ENCODE measurements at regions not wholly inside any gene's neighbourhood (a gene's known extent, or its start where the extent isn't known, plus 50 kb on each side); places are given as distances from the start of the nearest gene placed in this dataset.

DNA sequence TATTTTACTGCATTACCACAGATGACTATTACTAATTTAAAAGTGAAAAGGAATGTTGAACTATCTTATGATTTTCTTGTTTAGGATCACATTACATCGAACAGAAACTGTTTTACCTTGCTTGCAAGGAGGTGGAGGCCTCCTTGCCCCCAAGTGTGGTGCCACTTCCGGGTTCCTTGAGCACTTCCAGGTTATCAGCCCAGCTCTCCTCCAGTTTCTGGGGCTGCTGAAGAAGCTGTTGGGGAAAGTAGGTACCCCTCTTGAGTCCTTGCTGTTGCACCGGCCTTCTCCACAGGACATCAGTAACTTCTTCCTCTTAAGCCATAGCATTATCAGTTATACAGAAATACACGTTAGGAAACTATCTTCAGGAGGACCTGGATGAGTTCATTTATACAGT, 278.2 kb downstream of the DMRT2 start:
- no peak overlapping the region for H3K4me3 ChIP-seq (replicated peaks in 1 of 3; ENCODE audit: low read depth in 2 of 3, low read length in 3 of 3)
- Mint-ChIP-seq H3K27me3 (ENCODE audit: low read depth in 3 of 3) (peaks cover 1 to 2% (median 2%) of the 10 kb centered on the region in 3 donors), H3K27ac (no peak overlapping the region), H3K36me3 (no peaks in the 10 kb centered on the region), H3K9me3 (peaks cover 0 to 2% (median 0%) of the 10 kb centered on the region in 7 donors), H3K4me3 (no peak overlapping the region), H3K4me1 (no peaks in the 10 kb centered on the region)
- H2AFZ ChIP-seq (ENCODE audit: insufficient read depth, low read depth, low read length, poor library complexity, severe bottlenecking), result no peak overlapping the region
- H3K27ac ChIP-seq (ENCODE audit: low read depth in 1 of 2, low read length in 2 of 2), result no peak overlapping the region
- no peak overlapping the region for H3K9ac ChIP-seq (ENCODE audit: insufficient read depth, low read length, poor library complexity, severe bottlenecking)
- no peaks in the 10 kb centered on the region for H3K4me1 ChIP-seq (ENCODE audit: control insufficient read depth in 1 of 2, insufficient read depth in 2 of 2, low read length in 2 of 2)
- no peak for DNase-seq
- no peaks in the 10 kb centered on the region for H4K20me1 ChIP-seq (ENCODE audit: insufficient read depth, low read length)
- H3K27me3 ChIP-seq (ENCODE audit: control insufficient read depth in 2 of 2, insufficient read depth in 2 of 2, low read length in 2 of 2), result no peaks in the 10 kb centered on the region
- H3K4me2 ChIP-seq (replicated peaks; ENCODE audit: extremely low read depth, low read length, poor library complexity, severe bottlenecking), result no peak overlapping the region
- no peaks in the 10 kb centered on the region for H3K9me3 ChIP-seq (replicated peaks in 1 of 2; ENCODE audit: control insufficient read depth in 1 of 2, insufficient read depth in 1 of 2, low read length in 2 of 2)
- intact Hi-C loops (cut with micrococcal nuclease), result no loop called here
- no peaks in the 10 kb centered on the region for H3K79me2 ChIP-seq (ENCODE audit: insufficient read depth, low read length)
- no peaks in the 10 kb centered on the region for H3K36me3 ChIP-seq (replicated peaks in 1 of 2; ENCODE audit: control insufficient read depth in 1 of 2, insufficient read depth in 2 of 2, low read length in 2 of 2)
- WGBS (ENCODE audit: insufficient coverage), result 100% methylated on average over 1 of the region's 4 CpGs
- no peak for TF ChIP-seq CTCF (IDR thresholded peaks at IDR 0.05)

DNA sequence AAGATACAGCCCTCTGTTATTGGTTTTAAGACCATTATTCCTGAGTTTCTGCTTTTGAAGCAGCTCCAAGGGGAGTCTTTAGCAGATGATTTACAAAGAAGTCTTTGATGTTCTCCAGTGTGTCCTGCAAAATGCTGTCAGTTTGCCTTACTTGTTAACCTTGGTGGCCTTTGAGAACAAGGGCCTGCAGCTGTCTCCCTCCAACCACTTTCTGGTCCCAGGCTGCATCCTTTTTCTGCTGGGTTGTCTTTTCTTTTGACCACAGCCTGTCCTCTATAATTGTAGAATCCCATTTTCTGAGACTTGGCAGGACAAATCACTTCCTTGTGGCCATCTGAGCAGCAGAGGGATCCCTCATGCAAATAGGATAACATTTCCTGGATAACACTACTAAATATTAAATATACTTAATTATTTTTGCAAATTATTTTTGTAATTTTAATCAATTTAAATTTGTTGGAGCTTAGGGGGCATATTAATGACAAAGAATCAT, 281.4 kb downstream of the DMRT2 start:
- Histone ChIP-seq H2AFZ (ENCODE audit: insufficient read depth, low read depth, low read length, poor library complexity, severe bottlenecking) (no peak overlapping the region), H3K36me3 (replicated peaks in 1 of 2; ENCODE audit: control insufficient read depth in 1 of 2, insufficient read depth in 2 of 2, low read length in 2 of 2) (no peaks in the 10 kb centered on the region), H3K4me1 (ENCODE audit: control insufficient read depth in 1 of 2, insufficient read depth in 2 of 2, low read length in 2 of 2) (no peaks in the 10 kb centered on the region), H3K9ac (ENCODE audit: insufficient read depth, low read length, poor library complexity, severe bottlenecking) (no peak overlapping the region), H3K4me2 (replicated peaks; ENCODE audit: extremely low read depth, low read length, poor library complexity, severe bottlenecking) (no peak overlapping the region), H3K27me3 (ENCODE audit: control insufficient read depth in 2 of 2, insufficient read depth in 2 of 2, low read length in 2 of 2) (no peaks in the 10 kb centered on the region), H3K4me3 (replicated peaks in 1 of 3; ENCODE audit: low read depth in 2 of 3, low read length in 3 of 3) (no peak overlapping the region), H3K79me2 (ENCODE audit: insufficient read depth, low read length) (no peaks in the 10 kb centered on the region), H4K20me1 (ENCODE audit: insufficient read depth, low read length) (no peaks in the 10 kb centered on the region), H3K9me3 (replicated peaks in 1 of 2; ENCODE audit: control insufficient read depth in 1 of 2, insufficient read depth in 1 of 2, low read length in 2 of 2) (no peaks in the 10 kb centered on the region), H3K27ac (ENCODE audit: low read depth in 1 of 2, low read length in 2 of 2) (no peak overlapping the region)
- no peak for DNase-seq
- Mint-ChIP-seq H3K9me3 (peaks cover 0 to 2% (median 0%) of the 10 kb centered on the region in 7 donors), H3K27me3 (ENCODE audit: low read depth in 3 of 3) (peaks cover 1 to 2% (median 2%) of the 10 kb centered on the region in 3 donors), H3K27ac (no peak overlapping the region), H3K4me3 (no peak overlapping the region), H3K36me3 (no peaks in the 10 kb centered on the region), H3K4me1 (no peaks in the 10 kb centered on the region)
- intact Hi-C loops (cut with micrococcal nuclease), result no loop called here
- TF ChIP-seq CTCF (IDR thresholded peaks at IDR 0.05), result no peak

Data from CD14-positive monocyte (primary cell).